ENCODE measurements at regions not wholly inside any gene's neighbourhood (a gene's known extent, or its start where the extent isn't known, plus 50 kb on each side); places are given as distances from the start of the nearest gene placed in this dataset.

- Histone ChIP-seq H3K4me3 (ENCODE audit: low read length) (no peak overlapping the region), H3K27me3 (ENCODE audit: control insufficient read depth, insufficient read depth, low read length) (no peaks in the 10 kb centered on the region), H3K9me3 (replicated peaks; ENCODE audit: control insufficient read depth, low read depth, low read length) (no peaks in the 10 kb centered on the region), H3K27ac (ENCODE audit: low read length) (no peak overlapping the region), H3K36me3 (ENCODE audit: control insufficient read depth, insufficient read depth, low read length) (no peaks in the 10 kb centered on the region), H3K4me1 (ENCODE audit: control insufficient read depth, insufficient read depth, low read length) (no peaks in the 10 kb centered on the region)
- 75% methylated on average over 6 of the region's 6 CpGs for WGBS (ENCODE audit: insufficient coverage)
- no peak for DNase-seq
These were observed 242.0 kb downstream of the PTGER3 start for GRCh38 chr1:70805641-70806040.

- H3K4me1 ChIP-seq (ENCODE audit: control insufficient read depth, insufficient read depth, low read length), result no peaks in the 10 kb centered on the region
- WGBS (ENCODE audit: insufficient coverage), result 86% methylated on average over 1 of the region's 3 CpGs
- no peaks in the 10 kb centered on the region for H3K36me3 ChIP-seq (ENCODE audit: control insufficient read depth, insufficient read depth, low read length)
- H3K27me3 ChIP-seq (ENCODE audit: control insufficient read depth, insufficient read depth, low read length), result no peaks in the 10 kb centered on the region
- H3K27ac ChIP-seq (ENCODE audit: low read length), result no peak overlapping the region
- no peaks in the 10 kb centered on the region for H3K9me3 ChIP-seq (replicated peaks; ENCODE audit: control insufficient read depth, low read depth, low read length)
- no peak overlapping the region for H3K4me3 ChIP-seq (ENCODE audit: low read length)
- no peak for DNase-seq
These were observed 240.4 kb downstream of the PTGER3 start for GRCh38 chr1:70807088-70807664.

- H3K27ac ChIP-seq (ENCODE audit: low read length), result no peak overlapping the region
- peak; percentile 25 for DNase-seq
- H3K4me3 ChIP-seq (ENCODE audit: low read length), result no peak overlapping the region
- H3K4me1 ChIP-seq (ENCODE audit: control insufficient read depth, insufficient read depth, low read length), result no peaks in the 10 kb centered on the region
- no peaks in the 10 kb centered on the region for H3K36me3 ChIP-seq (ENCODE audit: control insufficient read depth, insufficient read depth, low read length)
- no peaks in the 10 kb centered on the region for H3K9me3 ChIP-seq (replicated peaks; ENCODE audit: control insufficient read depth, low read depth, low read length)
- WGBS (ENCODE audit: insufficient coverage), result 61% methylated on average over 2 of the region's 2 CpGs
- no peaks in the 10 kb centered on the region for H3K27me3 ChIP-seq (ENCODE audit: control insufficient read depth, insufficient read depth, low read length)
These were observed 238.5 kb downstream of the PTGER3 start for GRCh38 chr1:70809069-70809468.

GRCh38 chr1:70811815-70812214 lies 235.8 kb downstream of the PTGER3 start:
- DNase-seq, result no peak
- Histone ChIP-seq H3K4me1 (ENCODE audit: control insufficient read depth, insufficient read depth, low read length) (no peaks in the 10 kb centered on the region), H3K9me3 (replicated peaks; ENCODE audit: control insufficient read depth, low read depth, low read length) (no peaks in the 10 kb centered on the region), H3K27ac (ENCODE audit: low read length) (no peak overlapping the region), H3K36me3 (ENCODE audit: control insufficient read depth, insufficient read depth, low read length) (no peaks in the 10 kb centered on the region), H3K27me3 (ENCODE audit: control insufficient read depth, insufficient read depth, low read length) (no peaks in the 10 kb centered on the region), H3K4me3 (ENCODE audit: low read length) (no peak overlapping the region)
- no CpG with 5 or more reads among the region's 2 CpGs for WGBS (ENCODE audit: insufficient coverage)

- no peak for DNase-seq
These were observed 235.0 kb downstream of the PTGER3 start for GRCh38 chr1:70812442-70813109.

GRCh38 chr1:70818401-70818800 lies 229.2 kb downstream of the PTGER3 start:
- Histone ChIP-seq H3K27ac (ENCODE audit: low read length) (no peak overlapping the region), H3K27me3 (ENCODE audit: control insufficient read depth, insufficient read depth, low read length) (no peaks in the 10 kb centered on the region), H3K4me1 (ENCODE audit: control insufficient read depth, insufficient read depth, low read length) (no peaks in the 10 kb centered on the region), H3K4me3 (ENCODE audit: low read length) (no peak overlapping the region), H3K36me3 (ENCODE audit: control insufficient read depth, insufficient read depth, low read length) (no peaks in the 10 kb centered on the region), H3K9me3 (replicated peaks; ENCODE audit: control insufficient read depth, low read depth, low read length) (no peaks in the 10 kb centered on the region)
- no CpG with 5 or more reads among the region's 2 CpGs for WGBS (ENCODE audit: insufficient coverage)
- DNase-seq, result peak; percentile 4

More at GRCh38 chr1:70812442-70813109, 235.0 kb downstream of the PTGER3 start:
- Histone ChIP-seq H3K36me3 (ENCODE audit: control insufficient read depth, insufficient read depth, low read length) (no peaks in the 10 kb centered on the region), H3K4me3 (ENCODE audit: low read length) (no peak overlapping the region), H3K27ac (ENCODE audit: low read length) (no peak overlapping the region), H3K27me3 (ENCODE audit: control insufficient read depth, insufficient read depth, low read length) (no peaks in the 10 kb centered on the region), H3K9me3 (replicated peaks; ENCODE audit: control insufficient read depth, low read depth, low read length) (no peaks in the 10 kb centered on the region), H3K4me1 (ENCODE audit: control insufficient read depth, insufficient read depth, low read length) (no peaks in the 10 kb centered on the region)
- no CpG with 5 or more reads among the region's 5 CpGs for WGBS (ENCODE audit: insufficient coverage)

- WGBS (ENCODE audit: insufficient coverage), result no CpG with 5 or more reads among the region's 2 CpGs
- no peaks in the 10 kb centered on the region for H3K36me3 ChIP-seq (ENCODE audit: control insufficient read depth, insufficient read depth, low read length)
- H3K27ac ChIP-seq (ENCODE audit: low read length), result no peak overlapping the region
- H3K27me3 ChIP-seq (ENCODE audit: control insufficient read depth, insufficient read depth, low read length), result no peaks in the 10 kb centered on the region
- no peaks in the 10 kb centered on the region for H3K4me1 ChIP-seq (ENCODE audit: control insufficient read depth, insufficient read depth, low read length)
- DNase-seq, result no peak
- no peaks in the 10 kb centered on the region for H3K9me3 ChIP-seq (replicated peaks; ENCODE audit: control insufficient read depth, low read depth, low read length)
- H3K4me3 ChIP-seq (ENCODE audit: low read length), result no peak overlapping the region
These were observed 228.4 kb downstream of the PTGER3 start for GRCh38 chr1:70819231-70819630.

- Histone ChIP-seq H3K27ac (ENCODE audit: low read length) (no peak overlapping the region), H3K36me3 (ENCODE audit: control insufficient read depth, insufficient read depth, low read length) (no peaks in the 10 kb centered on the region), H3K27me3 (ENCODE audit: control insufficient read depth, insufficient read depth, low read length) (no peaks in the 10 kb centered on the region), H3K4me1 (ENCODE audit: control insufficient read depth, insufficient read depth, low read length) (no peaks in the 10 kb centered on the region), H3K4me3 (ENCODE audit: low read length) (no peak overlapping the region), H3K9me3 (replicated peaks; ENCODE audit: control insufficient read depth, low read depth, low read length) (no peaks in the 10 kb centered on the region)
- no peak for DNase-seq
These were observed 227.8 kb downstream of the PTGER3 start for GRCh38 chr1:70819785-70820184.

GRCh38 chr1:70820396-70820795 lies 227.2 kb downstream of the PTGER3 start:
- Histone ChIP-seq H3K27ac (ENCODE audit: low read length) (no peak overlapping the region), H3K9me3 (replicated peaks; ENCODE audit: control insufficient read depth, low read depth, low read length) (no peaks in the 10 kb centered on the region), H3K4me3 (ENCODE audit: low read length) (no peak overlapping the region), H3K36me3 (ENCODE audit: control insufficient read depth, insufficient read depth, low read length) (no peaks in the 10 kb centered on the region), H3K27me3 (ENCODE audit: control insufficient read depth, insufficient read depth, low read length) (no peaks in the 10 kb centered on the region), H3K4me1 (ENCODE audit: control insufficient read depth, insufficient read depth, low read length) (no peaks in the 10 kb centered on the region)
- no peak for DNase-seq

GRCh38 chr1:70820995-70821394 lies 226.6 kb downstream of the PTGER3 start:
- Histone ChIP-seq H3K27ac (ENCODE audit: low read length) (no peak overlapping the region), H3K27me3 (ENCODE audit: control insufficient read depth, insufficient read depth, low read length) (no peaks in the 10 kb centered on the region), H3K36me3 (ENCODE audit: control insufficient read depth, insufficient read depth, low read length) (no peaks in the 10 kb centered on the region), H3K4me3 (ENCODE audit: low read length) (no peak overlapping the region), H3K4me1 (ENCODE audit: control insufficient read depth, insufficient read depth, low read length) (no peaks in the 10 kb centered on the region), H3K9me3 (replicated peaks; ENCODE audit: control insufficient read depth, low read depth, low read length) (no peaks in the 10 kb centered on the region)
- WGBS (ENCODE audit: insufficient coverage), result no CpG with 5 or more reads among the region's 2 CpGs
- no peak for DNase-seq

GRCh38 chr1:70826428-70826827 lies 221.2 kb downstream of the PTGER3 start:
- H3K4me1 ChIP-seq (ENCODE audit: control insufficient read depth, insufficient read depth, low read length), result no peaks in the 10 kb centered on the region
- H3K27ac ChIP-seq (ENCODE audit: low read length), result no peak overlapping the region
- no peaks in the 10 kb centered on the region for H3K9me3 ChIP-seq (replicated peaks; ENCODE audit: control insufficient read depth, low read depth, low read length)
- no peak for DNase-seq
- no peaks in the 10 kb centered on the region for H3K27me3 ChIP-seq (ENCODE audit: control insufficient read depth, insufficient read depth, low read length)
- 63% methylated on average over 1 of the region's 3 CpGs for WGBS (ENCODE audit: insufficient coverage)
- H3K36me3 ChIP-seq (ENCODE audit: control insufficient read depth, insufficient read depth, low read length), result no peaks in the 10 kb centered on the region
- H3K4me3 ChIP-seq (ENCODE audit: low read length), result no peak overlapping the region
